Stimulated activated CD4-positive, alpha-beta T cell treated with anti-CD3 and anti-CD28 coated beads, Interleukin-12 subunit alpha, Interleukin-12 subunit beta, amount 100 ng/mL, for 4 hours (primary cell): ENCODE measurements at regions not wholly inside any gene's neighbourhood (a gene's known extent, or its start where the extent isn't known, plus 50 kb on each side); places are given as distances from the start of the nearest gene placed in this dataset.

ENCODE experiments used
- DNase-seq: peaks from one replicate; pipeline ENCODE4 v3.0.0-alpha.2; 2020

GRCh38 chr2:9739531-9739964 lies 103.7 kb upstream of the TAF1B start:
- DNase-seq: peak; percentile 38

- DNase-seq: no peak
Measured at GRCh38 chr2:9740382-9741073, 102.7 kb upstream of the TAF1B start.

GRCh38 chr2:9741110-9741509 lies 102.2 kb upstream of the TAF1B start:
- no peak for DNase-seq

GRCh38 chr2:9742601-9743000 lies 100.7 kb upstream of the TAF1B start:
- DNase-seq: no peak

GRCh38 chr2:9744256-9745004 lies 98.8 kb upstream of the TAF1B start:
- no peak for DNase-seq

DNA sequence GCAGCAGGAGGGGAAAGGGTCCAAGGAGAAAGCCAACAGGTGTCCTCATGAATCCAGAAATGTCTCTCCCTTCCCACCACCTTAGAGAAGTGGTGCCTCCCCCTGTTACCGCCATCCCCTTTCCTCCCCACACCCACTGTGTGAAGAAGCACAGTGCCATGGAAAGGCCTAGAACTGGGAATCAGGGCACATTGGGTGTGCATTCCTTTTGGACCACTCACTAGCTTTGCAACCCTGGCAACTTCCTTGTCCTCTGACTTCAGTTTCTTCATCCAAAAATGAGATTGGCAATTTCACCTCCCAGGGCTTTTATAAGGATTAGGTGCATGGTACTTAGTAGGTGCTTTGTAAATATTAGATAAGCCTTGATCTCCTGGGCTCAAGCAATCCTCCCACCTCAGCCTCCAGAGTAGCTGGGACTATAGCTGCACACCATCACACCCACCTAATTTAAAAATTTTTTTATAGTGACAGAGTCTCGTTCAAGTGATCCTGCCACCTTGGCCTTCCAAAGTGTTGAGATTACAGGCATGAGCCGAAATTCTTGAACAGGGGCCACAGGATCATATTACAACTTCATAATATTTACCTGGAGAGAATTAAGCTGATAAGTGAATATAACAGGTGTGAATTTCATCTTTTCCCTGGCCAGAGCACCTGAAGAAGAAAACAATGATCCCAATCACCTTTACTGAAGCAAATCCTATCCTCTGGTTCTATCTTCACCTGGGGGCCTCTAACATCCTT lies 97.9 kb upstream of the TAF1B start:
- no peak for DNase-seq

- DNase-seq: no peak
Measured at GRCh38 chr2:9747396-9747795, 95.9 kb upstream of the TAF1B start.

DNA sequence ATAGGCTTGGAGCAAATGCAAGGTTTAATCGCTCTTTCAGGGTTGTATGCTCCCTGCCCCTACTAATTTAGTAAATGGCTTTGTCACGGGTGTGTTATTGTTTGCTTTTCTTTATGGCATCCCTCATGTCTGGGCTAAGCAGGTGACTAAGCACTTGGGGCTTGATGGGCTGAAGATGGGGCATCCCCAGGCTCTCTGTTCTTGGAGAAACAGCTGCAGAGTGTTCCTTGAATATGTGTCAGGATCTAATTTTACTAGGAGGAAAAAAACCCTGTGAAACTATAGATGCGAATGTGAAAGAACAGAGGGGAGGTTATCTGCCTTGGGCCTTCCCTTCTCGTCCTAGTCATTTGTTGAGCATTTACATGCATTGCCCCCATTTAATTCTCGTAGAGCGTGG lies 94.7 kb upstream of the TAF1B start:
- no peak for DNase-seq

- DNase-seq: no peak
Measured at GRCh38 chr2:9749546-9750223, 93.6 kb upstream of the TAF1B start.

DNA sequence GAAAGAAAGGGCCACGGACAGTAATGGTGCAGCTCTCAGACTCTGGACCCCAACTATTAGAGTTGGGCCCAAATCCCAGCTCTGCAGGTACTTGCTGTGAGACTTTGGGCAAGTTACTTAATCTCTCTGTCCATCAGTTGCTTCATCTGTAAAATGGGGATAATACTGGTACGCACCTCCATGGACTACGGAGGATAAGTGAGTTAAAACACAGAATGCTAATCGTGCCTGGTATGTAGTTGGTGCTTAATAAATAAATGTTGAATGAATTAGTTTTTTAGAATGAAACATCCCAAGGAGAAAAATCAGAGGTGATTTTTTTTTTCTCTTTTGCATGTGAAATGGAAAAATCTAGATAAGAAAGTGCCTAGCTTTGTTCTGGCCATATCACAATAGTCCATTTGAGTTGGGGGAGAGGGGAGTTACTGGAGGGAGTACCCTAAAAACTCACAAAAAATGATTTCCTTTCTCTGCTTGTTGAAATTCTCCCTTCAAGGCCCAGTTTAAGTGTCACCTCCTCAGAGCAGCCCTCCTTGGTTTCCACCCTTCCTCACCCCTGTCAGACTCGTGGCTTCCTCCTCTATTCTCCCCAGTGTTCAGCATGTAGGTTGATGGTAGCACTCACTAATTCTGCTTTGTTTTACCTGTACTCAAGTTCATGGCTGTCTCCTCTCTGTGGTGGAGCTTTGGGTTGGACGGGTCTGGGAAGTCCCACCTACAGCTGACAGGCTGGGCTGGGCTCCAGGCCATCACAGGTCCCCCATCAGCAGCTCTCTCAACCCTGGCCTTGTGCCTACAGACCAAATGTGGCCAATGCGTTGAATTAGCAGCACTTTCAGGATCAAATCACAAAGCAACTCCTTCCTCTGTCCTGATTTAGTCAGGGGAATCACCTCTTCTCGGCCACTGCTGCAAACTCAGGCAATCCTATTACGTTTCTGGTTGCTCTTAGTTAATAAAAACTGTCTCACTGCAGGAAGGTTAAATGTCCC lies 92.8 kb upstream of the TAF1B start:
- DNase-seq: no peak

- DNase-seq: no peak
Measured at GRCh38 chr2:9751831-9752230, 91.4 kb upstream of the TAF1B start.

DNA sequence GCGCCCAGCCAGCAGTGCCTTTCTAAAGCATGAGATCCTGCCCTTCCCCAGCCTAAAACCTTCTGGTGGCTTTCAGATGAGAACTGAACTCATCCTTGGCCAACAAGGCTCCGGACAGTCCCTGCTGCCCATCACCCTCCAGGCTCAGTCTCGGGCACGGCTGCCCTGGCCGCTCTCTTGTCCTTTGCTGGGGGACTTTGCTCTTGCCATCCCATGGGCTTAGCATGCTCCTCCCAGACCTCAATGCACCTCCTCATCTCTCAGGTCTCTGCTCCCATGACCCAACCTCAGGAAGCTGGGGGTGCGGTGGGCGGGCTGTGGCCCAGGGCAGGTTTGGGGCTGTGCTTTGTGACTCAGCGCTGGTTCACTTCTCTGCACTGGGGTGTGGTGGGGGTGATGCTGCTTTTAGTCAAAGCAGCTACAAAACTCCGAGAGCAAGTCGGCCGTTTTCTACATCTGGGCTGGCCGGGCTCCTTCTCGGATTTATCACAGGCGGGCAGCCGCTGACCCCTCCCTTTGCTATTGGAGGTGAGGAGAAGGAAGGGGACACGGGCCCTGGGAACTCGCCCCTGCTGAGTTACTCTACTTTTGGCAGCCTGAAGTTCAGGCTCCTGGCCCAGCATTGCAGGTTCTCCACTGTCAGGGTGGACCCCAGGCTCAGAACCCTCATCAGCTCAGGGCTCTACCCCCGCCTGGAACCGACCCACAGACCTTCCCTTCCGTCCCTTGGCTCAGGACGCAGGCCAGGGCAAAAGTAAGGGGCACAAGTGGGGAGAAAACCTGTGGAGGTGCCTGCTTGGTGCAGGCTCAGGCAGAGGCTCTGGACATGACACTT lies 90.6 kb upstream of the TAF1B start:
- peak; percentile 84 for DNase-seq

DNA sequence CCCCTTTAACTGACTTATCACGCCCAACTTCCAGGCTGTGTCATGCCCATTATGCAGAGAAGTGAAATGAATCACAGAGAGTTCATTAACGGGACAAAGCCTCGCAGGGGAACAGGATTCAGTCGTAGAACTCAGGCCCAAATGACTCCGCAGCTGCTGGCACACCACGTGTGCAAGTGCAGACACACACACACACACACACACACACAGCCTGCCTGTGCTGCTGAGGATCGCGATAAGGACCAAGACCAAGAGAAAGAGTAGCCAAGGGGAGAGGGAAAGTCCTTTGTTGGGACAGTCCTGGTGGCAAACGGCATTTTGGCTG lies 90.0 kb upstream of the TAF1B start:
- peak; percentile 47 for DNase-seq

GRCh38 chr2:9753665-9754531 lies 89.4 kb upstream of the TAF1B start:
- DNase-seq: peak; percentile 45

GRCh38 chr2:9754532-9754887 lies 88.8 kb upstream of the TAF1B start:
- DNase-seq: no peak

GRCh38 chr2:9755008-9755407 lies 88.3 kb upstream of the TAF1B start:
- DNase-seq: no peak

DNA sequence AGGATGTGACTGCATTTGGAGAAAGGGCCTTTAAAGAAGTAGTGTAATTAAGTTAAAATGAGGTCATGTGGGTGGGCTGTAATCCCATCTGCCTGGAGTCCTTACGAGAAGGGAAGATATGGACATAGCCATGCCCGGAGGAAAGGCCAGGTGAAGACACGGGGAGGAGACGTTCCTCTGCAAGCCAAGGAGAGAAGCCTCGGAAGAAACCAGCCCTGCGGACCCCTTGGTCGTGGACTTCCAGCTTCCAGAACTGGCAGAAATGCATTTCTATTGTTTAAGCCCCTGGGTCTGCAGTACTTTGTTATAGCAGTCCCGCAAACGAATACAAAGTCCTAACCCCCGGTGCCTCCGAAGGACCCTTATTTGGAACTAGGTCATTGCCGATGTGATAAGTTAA lies 87.6 kb upstream of the TAF1B start:
- no peak for DNase-seq

DNA sequence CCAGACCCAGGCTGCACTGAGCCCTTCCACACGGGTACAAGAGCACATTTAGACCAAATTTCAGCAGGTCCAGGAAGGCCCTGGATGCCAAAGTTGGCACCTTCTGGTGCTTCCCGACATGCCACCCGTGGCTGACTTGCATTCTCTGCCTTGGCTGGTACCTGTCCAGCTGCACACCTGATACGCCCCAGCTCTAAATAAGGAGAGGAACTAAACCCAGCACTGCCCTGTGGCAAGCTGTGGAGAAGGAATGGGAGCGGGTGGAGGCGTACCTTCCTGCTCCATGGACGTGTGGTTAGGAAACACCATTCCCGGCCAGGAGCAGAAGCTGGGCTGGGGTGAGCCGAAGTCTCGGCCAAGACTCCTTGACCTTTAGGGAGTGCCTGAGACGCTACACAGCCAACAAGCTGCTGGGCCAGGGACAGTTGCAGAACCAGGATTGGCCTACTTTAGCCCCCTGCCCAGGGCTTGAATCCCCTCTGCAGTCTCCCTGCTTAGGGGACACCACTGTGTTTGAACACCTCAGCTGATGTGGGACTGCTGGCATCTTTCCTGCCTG lies 86.5 kb upstream of the TAF1B start:
- DNase-seq: no peak

- no peak for DNase-seq
Measured at GRCh38 chr2:9757501-9758264, 85.6 kb upstream of the TAF1B start.
